Naive thymus-derived CD8-positive, alpha-beta T cell (primary cell): ENCODE measurements at regions not wholly inside any gene's neighbourhood (a gene's known extent, or its start where the extent isn't known, plus 50 kb on each side); places are given as distances from the start of the nearest gene placed in this dataset.
A peak's percentile ranks its signal among the peaks of the same experiment; 100 is the strongest.

Source experiments
- ATAC-seq, 2 donors: fragments of 150-1000 bp; cut with Tn5 transposase in 1 of 2; sonication (Bioruptor Pico), chemical (Tn5 transposase) in 1 of 2; 1 replicate in 1 of 2; 2 replicates in 1 of 2; pipeline ENCODE4 v1.10.0; 2021; ENCODE audit warnings: mild to moderate bottlenecking in 2 of 2, moderate library complexity in 2 of 2
- POLR2A ChIA-PET: fragments of 350-600 bp; sonication (Branson Sonifier 250); formaldehyde crosslinking; loops from one replicate; lab custom pipeline; 2021; ENCODE audit warnings: antibody characterized with exemption; lab: Charles Lee
- DNase-seq, 10 donors: peaks; one replicate each; pipeline versions ENCODE4 v3.0.0 to v3.0.0-alpha.2; 2020 to 2022
- H3K27ac Mint-ChIP-seq, 10 donors: one replicate each; pipeline ENCODE4 v1.8.0; 2020 to 2022; ENCODE audit warnings: mild to moderate bottlenecking in 10 of 10, mixed read lengths in 10 of 10, moderate library complexity in 4 of 10, inconsistent platforms in 1 of 10
- H3K27me3 Mint-ChIP-seq, 5 donors: one replicate each; pipeline ENCODE4 v1.8.0; 2021 to 2022; ENCODE audit warnings: mixed read lengths in 5 of 5
- H3K36me3 Mint-ChIP-seq, 3 donors: one replicate each; pipeline ENCODE4 v1.8.0; 2020 to 2022; ENCODE audit warnings: mixed read lengths in 3 of 3, mild to moderate bottlenecking in 2 of 3, inconsistent platforms in 1 of 3
- H3K4me1 Mint-ChIP-seq, 4 donors: one replicate each; pipeline ENCODE4 v1.8.0; 2021 to 2022; ENCODE audit warnings: mixed read lengths in 4 of 4
- H3K4me3 Mint-ChIP-seq, 10 donors: one replicate each; pipeline ENCODE4 v1.8.0; 2020 to 2022; ENCODE audit warnings: mild to moderate bottlenecking in 10 of 10, mixed read lengths in 10 of 10, moderate library complexity in 6 of 10, inconsistent platforms in 1 of 10
- H3K9me3 Mint-ChIP-seq, 9 donors: one replicate each; pipeline ENCODE4 v1.8.0; 2020 to 2022; ENCODE audit warnings: mixed read lengths in 9 of 9, mild to moderate bottlenecking in 3 of 9, inconsistent platforms in 1 of 9, moderate library complexity in 1 of 9

DNA sequence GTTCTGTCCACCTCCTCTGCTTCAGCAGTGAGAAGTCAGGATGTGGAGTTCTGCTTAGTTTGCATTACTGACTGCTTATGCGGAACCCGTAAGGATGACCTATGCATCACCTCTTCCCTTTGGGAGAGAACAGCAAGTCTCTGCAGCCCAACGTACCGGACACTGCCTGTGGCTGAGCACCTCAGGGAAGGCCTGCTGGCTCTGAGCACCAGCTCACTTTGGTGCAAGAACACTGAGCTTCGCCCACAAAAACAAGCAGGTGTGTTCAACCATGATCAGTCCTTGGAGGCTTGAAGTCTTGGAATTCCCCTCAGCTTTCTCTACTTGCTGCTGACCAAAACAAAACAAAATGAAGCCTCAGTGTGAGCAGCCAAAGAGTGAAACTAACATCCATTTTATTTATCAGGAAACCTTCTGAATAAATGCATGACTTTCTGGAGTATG is 52.7 kb upstream of the NCK2 start:
- no peaks in the 10 kb centered on the region for H3K9me3 Mint-ChIP-seq
- ATAC-seq (no peak), DNase-seq (no peak)
- no peak overlapping the region for H3K4me3 Mint-ChIP-seq
- H3K27me3 Mint-ChIP-seq, result peaks cover 0 to 2% (median 0%) of the 10 kb centered on the region in 5 donors
- H3K27ac Mint-ChIP-seq, result no peak overlapping the region
- POLR2A ChIA-PET, result interaction anchor here (0.7 kb wide), 1 partner anchor 116 kb away, joined by 3 read pairs; no protein-coding TSS in a partner anchor
- H3K4me1 Mint-ChIP-seq, result peaks cover 0 to 9% (median 0%) of the 10 kb centered on the region in 4 donors
- no peaks in the 10 kb centered on the region for H3K36me3 Mint-ChIP-seq

DNA sequence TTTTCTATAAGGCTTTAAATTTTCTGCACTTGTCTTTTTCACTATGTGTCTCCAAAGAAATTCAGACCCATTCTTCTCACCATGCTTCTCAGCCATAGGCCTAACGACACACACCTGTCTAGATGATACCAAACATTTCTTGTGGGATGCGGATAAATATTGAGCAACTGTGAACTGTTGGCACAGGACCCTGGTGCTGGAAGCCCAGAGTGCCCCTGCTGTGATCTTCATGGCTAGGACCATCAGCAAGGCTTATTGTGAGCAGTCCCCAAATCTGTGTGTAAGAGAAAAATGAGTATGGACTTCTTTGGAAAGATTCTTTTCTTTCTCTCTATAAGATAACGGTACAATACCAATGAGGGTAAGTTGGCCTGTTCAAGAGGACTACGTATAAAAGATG is 54.1 kb upstream of the NCK2 start:
- POLR2A ChIA-PET, result no interaction called here
- peaks cover 0 to 2% (median 0%) of the 10 kb centered on the region in 5 donors for H3K27me3 Mint-ChIP-seq
- H3K36me3 Mint-ChIP-seq, result no peaks in the 10 kb centered on the region
- H3K9me3 Mint-ChIP-seq, result no peaks in the 10 kb centered on the region
- H3K4me3 Mint-ChIP-seq, result no peak overlapping the region
- H3K4me1 Mint-ChIP-seq, result peaks cover 0 to 9% (median 0%) of the 10 kb centered on the region in 4 donors
- ATAC-seq (no peak), DNase-seq (no peak)
- H3K27ac Mint-ChIP-seq, result no peak overlapping the region

DNA sequence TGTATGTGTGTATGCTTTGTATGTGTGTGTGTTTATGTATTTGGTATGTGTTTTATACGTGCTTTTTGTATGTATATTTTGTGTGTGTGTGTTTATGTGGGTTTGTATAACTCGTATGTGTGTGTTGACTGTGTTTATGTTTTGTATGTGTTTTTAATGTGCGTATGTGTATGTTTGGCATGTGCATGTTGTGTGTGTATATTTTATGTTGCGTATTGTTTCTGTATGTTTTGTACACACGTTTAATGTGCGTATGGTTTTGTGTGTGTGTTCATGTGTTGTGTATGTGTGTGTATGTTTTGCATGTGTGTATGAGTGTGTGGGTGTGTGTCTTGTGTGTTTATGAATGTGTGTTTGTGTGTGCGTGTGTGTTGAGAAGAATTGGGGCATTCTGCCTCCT is 55.2 kb upstream of the NCK2 start:
- Mint-ChIP-seq H3K27me3 (no peaks in the 10 kb centered on the region), H3K4me3 (no peak overlapping the region), H3K36me3 (no peaks in the 10 kb centered on the region), H3K4me1 (peaks cover 0 to 9% (median 1%) of the 10 kb centered on the region in 4 donors), H3K27ac (peak overlapping the region in 2 of 10 donors; percentile 40 to 48), H3K9me3 (no peaks in the 10 kb centered on the region)
- no peak for DNase-seq
- POLR2A ChIA-PET, result no interaction called here
- no peak for ATAC-seq

DNA sequence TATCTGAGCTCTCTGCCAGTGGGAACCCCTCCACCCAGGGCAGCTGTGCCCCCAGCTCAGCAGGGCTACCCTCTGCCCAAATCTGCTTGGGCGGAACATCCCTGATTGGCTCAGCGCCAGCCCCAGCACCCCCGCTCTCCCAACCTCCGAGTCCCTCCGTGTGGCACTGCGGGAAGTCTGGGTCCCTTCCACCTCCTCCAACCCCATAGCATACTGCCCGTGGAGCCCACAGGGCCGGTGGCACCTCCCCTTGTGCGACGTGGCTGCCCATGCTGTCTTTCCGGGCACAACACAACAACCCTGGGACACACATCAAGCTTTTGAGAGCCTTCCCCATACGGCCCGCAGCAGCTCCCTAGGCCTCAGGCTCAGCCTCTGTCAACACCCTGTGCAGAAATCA is 55.8 kb upstream of the NCK2 start:
- ATAC-seq (no peak), DNase-seq (no peak)
- Mint-ChIP-seq H3K9me3 (no peaks in the 10 kb centered on the region), H3K4me3 (no peak overlapping the region), H3K36me3 (no peaks in the 10 kb centered on the region), H3K27ac (no peak overlapping the region), H3K4me1 (peaks cover 0 to 9% (median 1%) of the 10 kb centered on the region in 4 donors), H3K27me3 (no peaks in the 10 kb centered on the region)
- POLR2A ChIA-PET, result no interaction called here

DNA sequence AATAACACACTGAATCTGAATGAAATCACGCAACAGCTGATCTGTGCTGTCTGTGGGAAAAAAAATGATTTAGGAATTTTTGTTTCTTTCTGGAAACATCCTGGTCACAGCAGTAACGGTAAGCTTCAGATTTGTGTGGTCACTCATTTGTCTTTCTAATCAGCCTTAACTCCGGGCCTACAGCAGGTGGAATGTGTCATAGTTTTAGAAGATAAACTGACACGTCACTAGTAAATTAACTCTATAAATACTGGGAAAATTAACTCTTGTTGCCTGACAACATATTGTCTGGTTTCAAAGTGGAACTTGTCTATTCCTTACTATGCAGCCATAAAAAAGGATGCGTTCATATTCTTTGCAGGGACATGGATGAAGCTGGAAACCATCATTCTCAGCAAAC is 58.1 kb upstream of the NCK2 start:
- H3K27ac Mint-ChIP-seq, result no peak overlapping the region
- no peaks in the 10 kb centered on the region for H3K36me3 Mint-ChIP-seq
- DNase-seq, result no peak
- H3K4me3 Mint-ChIP-seq, result no peak overlapping the region
- ATAC-seq, result no peak
- H3K9me3 Mint-ChIP-seq, result no peaks in the 10 kb centered on the region
- H3K4me1 Mint-ChIP-seq, result peaks cover 6 to 11% (median 6%) of the 10 kb centered on the region in 4 donors
- POLR2A ChIA-PET, result no interaction called here
- H3K27me3 Mint-ChIP-seq, result no peaks in the 10 kb centered on the region

DNA sequence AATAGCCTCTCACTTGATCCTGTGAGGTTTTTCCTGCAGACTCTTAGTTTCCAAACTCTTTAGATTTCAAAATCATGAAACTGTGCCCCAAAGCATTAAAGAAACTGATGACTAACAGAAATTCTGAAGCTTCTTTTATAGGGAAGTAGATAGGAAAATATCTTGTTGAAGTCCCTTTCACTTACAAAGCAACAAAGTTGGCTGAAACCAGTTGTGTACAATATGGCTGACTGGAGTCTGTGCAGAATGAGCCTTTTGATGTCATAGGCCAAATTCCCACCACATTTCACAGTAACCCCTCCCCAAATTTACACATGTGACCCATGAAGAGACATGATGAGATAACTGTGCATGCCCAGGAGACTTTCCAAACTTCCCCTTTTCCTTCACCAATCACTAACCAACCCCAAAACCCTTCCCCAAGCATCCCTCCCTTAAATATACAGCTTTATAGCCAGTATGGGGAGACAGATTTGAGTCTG is 61.7 kb upstream of the NCK2 start:
- Mint-ChIP-seq H3K4me3 (no peak overlapping the region), H3K4me1 (peaks cover 4 to 23% (median 10%) of the 10 kb centered on the region in 4 donors), H3K9me3 (no peaks in the 10 kb centered on the region), H3K27me3 (no peaks in the 10 kb centered on the region), H3K36me3 (no peaks in the 10 kb centered on the region), H3K27ac (no peak overlapping the region)
- POLR2A ChIA-PET, result no interaction called here
- DNase-seq (no peak), ATAC-seq (no peak)

DNA sequence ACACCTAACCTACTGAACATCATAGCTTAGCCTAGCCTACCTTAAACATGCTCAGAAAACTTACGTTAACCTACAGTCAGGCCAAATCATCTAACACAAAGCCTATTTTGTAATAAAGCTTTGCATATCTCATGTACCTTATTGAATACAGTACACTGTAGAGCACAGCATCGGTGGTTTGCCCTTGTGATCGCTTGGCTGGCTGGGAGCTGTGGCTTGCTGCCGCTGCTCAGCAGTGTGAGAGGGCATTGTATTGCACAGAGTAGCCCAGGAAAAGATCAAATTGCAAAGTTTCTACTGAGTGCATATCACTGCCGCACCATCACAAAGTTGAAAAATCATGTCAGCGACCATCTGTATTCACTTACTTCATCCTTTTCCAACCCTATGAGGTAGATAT is 62.3 kb upstream of the NCK2 start:
- no peak for ATAC-seq
- Mint-ChIP-seq H3K4me1 (peaks cover 4 to 23% (median 10%) of the 10 kb centered on the region in 4 donors), H3K9me3 (no peaks in the 10 kb centered on the region), H3K27ac (no peak overlapping the region), H3K36me3 (no peaks in the 10 kb centered on the region), H3K27me3 (no peaks in the 10 kb centered on the region), H3K4me3 (no peak overlapping the region)
- POLR2A ChIA-PET, result no interaction called here
- no peak for DNase-seq

DNA sequence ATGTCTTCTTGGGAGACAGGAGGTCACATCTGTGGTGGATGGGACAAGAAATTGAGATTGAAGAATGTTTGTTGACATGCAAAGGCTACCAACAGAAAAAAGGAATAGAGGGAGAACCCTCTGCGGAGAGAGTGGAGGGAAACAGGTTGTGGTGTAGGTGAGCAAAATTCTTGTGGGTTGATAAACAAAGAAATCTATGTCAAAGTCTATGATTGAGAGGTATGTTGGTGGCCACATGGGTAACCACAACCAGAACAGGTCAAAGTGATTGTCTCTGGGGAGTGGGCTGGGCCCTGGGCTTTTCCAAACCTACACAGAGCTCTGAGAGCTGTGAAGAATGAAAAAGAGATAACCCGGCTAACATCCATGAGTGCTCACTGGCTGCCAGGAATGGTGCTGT is 62.8 kb upstream of the NCK2 start:
- no peaks in the 10 kb centered on the region for H3K27me3 Mint-ChIP-seq
- POLR2A ChIA-PET, result no interaction called here
- H3K4me1 Mint-ChIP-seq, result peaks cover 4 to 23% (median 10%) of the 10 kb centered on the region in 4 donors
- H3K9me3 Mint-ChIP-seq, result no peaks in the 10 kb centered on the region
- H3K36me3 Mint-ChIP-seq, result no peaks in the 10 kb centered on the region
- no peak overlapping the region for H3K27ac Mint-ChIP-seq
- ATAC-seq (no peak), DNase-seq (no peak)
- no peak overlapping the region for H3K4me3 Mint-ChIP-seq

DNA sequence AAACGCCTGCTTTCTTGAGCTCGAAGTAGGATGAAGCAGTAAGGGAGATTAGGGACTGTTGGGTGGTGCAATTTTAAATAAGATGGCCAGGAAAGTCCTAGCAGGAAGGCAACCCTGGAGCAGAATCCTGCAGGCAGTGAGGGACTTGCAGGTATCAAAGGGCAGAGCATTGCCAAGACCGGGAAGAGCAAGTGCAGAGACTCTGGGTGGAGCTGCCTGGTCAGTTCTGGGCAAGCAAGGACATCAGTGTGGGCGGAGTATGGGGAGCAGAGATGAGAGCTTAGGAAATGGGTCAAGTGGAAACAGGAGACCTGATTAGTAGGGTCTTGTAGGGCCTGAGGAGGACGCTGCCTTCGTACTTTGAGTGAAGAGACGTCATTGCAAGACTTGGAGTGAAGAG is 64.4 kb upstream of the NCK2 start:
- no peak for DNase-seq
- no peaks in the 10 kb centered on the region for H3K27me3 Mint-ChIP-seq
- POLR2A ChIA-PET, result no interaction called here
- ATAC-seq, result no peak
- H3K9me3 Mint-ChIP-seq, result no peaks in the 10 kb centered on the region
- H3K4me3 Mint-ChIP-seq, result no peak overlapping the region
- H3K4me1 Mint-ChIP-seq, result peaks cover 4 to 23% (median 10%) of the 10 kb centered on the region in 4 donors
- no peak overlapping the region for H3K27ac Mint-ChIP-seq
- no peaks in the 10 kb centered on the region for H3K36me3 Mint-ChIP-seq

DNA sequence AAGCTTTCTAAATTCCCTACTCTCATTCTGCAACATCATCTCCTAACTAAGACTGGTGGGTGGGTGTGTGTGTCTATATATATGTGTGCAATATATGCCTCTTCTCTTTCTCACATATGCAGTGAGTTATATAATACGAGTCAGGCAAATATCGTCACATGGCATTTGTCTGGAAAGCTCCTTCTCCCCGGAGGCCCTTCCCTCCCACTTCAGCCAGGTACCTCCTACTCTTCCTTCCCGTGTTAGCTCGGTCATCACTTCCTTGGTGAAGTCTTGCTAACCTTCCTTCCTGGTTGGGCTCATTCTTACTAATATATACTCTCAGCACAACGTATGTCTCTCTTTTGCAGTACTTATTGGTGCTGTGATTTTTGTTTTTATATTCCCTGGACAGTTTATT is 66.4 kb upstream of the NCK2 start:
- Mint-ChIP-seq H3K36me3 (no peaks in the 10 kb centered on the region), H3K27me3 (no peaks in the 10 kb centered on the region), H3K4me1 (peaks cover 4 to 23% (median 14%) of the 10 kb centered on the region in 4 donors), H3K4me3 (no peak overlapping the region), H3K27ac (no peak overlapping the region), H3K9me3 (no peaks in the 10 kb centered on the region)
- POLR2A ChIA-PET, result no interaction called here
- DNase-seq (no peak), ATAC-seq (no peak)

DNA sequence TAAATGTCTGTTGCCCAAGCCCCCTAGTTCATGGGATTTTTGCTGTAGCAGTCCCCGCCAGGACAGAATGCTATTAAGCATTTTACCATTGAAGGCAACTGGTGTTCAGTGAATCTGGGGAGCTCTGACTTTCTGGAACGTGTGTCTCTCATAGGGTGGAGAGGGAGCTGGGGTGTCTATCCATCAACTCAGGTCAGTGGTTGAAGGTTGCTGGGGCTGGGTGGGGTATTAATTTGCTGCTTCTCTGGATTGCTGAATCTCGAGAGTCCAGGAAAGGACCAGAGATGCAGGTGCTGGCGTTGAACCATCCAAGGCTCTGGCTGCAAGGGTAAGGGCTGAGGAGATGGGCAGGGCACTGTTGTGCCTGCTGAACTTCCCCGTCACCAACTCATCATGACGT is 66.8 kb upstream of the NCK2 start:
- Mint-ChIP-seq H3K36me3 (no peaks in the 10 kb centered on the region), H3K27me3 (no peaks in the 10 kb centered on the region), H3K9me3 (no peaks in the 10 kb centered on the region), H3K4me1 (peaks cover 4 to 23% (median 14%) of the 10 kb centered on the region in 4 donors), H3K4me3 (no peak overlapping the region), H3K27ac (no peak overlapping the region)
- no peak for ATAC-seq
- POLR2A ChIA-PET, result no interaction called here
- no peak for DNase-seq

DNA sequence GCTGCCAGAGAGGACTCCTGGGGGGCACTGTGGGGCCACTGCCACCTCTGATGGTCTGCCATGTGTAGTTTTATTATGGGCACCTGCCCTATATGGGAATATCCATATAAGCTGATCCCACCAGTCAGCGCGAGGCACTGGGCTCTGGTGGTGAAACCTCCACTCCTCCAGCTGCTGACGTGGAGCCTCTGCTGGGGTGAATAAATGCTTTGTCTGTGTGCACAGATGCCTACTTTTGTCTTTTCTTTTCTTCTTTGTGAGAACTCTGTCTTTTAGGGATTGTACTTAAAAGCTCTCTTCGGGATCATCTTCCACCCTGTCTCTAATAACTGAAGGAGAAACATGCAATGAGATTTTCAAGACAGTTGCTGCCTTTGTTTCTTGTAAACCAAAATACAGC is 68.9 kb upstream of the NCK2 start:
- ATAC-seq (no peak), DNase-seq (no peak)
- no peaks in the 10 kb centered on the region for H3K9me3 Mint-ChIP-seq
- H3K27ac Mint-ChIP-seq, result no peak overlapping the region
- peaks cover 0 to 12% (median 5%) of the 10 kb centered on the region in 4 donors for H3K4me1 Mint-ChIP-seq
- no peaks in the 10 kb centered on the region for H3K36me3 Mint-ChIP-seq
- POLR2A ChIA-PET, result no interaction called here
- no peak overlapping the region for H3K4me3 Mint-ChIP-seq
- no peaks in the 10 kb centered on the region for H3K27me3 Mint-ChIP-seq

DNA sequence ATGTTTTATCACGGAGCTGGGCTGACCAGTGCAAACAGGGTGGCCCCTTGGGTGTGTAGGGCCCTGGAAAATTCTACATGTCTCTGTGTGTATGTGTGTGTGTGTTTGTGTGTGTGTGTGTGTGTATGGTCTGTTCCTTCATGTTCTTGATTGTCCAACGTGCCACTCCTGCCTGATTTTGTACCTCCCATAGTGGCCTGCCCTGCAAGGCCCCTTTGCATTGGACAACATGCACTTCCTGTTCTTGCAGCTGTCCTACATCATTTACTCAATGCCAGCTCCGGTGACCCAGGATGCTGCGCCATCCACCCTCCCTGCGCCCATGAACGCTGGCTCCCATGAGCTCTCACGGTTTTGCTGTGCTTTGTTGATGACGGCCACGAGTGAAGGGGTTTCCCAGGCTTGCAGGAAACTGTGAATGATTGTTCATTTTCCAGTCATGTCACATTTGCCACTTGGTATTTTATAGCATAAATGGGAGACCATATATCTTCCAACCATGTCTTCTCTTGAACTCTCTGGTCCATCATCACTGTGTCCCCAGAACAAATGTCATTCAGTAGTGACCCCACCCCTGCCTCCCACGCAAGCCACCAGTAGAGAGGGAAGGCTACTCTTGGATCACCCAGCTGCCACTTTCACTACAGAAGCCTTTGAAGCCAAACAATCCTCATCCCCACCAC is 69.7 kb upstream of the NCK2 start:
- Mint-ChIP-seq H3K36me3 (no peaks in the 10 kb centered on the region), H3K4me3 (no peak overlapping the region), H3K9me3 (no peaks in the 10 kb centered on the region), H3K4me1 (peaks cover 0 to 7% (median 2%) of the 10 kb centered on the region in 4 donors), H3K27me3 (no peaks in the 10 kb centered on the region), H3K27ac (peak overlapping the region in 3 of 10 donors; percentile 13 to 46 (median 19))
- POLR2A ChIA-PET, result no interaction called here
- DNase-seq, result no peak
- ATAC-seq, result no peak

DNA sequence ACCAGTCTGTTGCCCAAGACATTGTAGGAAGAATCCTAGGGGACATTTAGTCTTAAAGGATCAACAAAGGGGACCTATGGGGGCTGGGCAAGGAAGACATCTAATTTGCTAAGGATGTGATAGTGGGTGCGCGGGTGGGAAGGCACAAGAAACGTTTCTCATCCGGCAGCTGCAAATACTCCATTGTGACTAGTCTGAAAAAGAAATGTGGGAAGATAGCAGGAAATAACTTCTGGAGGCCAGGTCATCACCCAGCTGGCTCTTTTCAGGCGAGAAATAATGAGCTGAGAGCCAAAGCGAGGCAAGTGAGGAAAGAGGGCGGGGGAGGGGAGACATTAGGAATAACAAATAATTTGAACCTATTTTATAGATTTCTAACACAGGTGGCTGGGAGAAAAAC is 70.3 kb upstream of the NCK2 start:
- peaks cover 0 to under 1% (median 0%) of the 10 kb centered on the region in 9 donors for H3K9me3 Mint-ChIP-seq

More for the DNA sequence above, 70.3 kb upstream of the NCK2 start:
- H3K27ac Mint-ChIP-seq, result peak overlapping the region in 1 of 10 donors; percentile 32
- H3K36me3 Mint-ChIP-seq, result no peaks in the 10 kb centered on the region
- H3K27me3 Mint-ChIP-seq, result no peaks in the 10 kb centered on the region
- no peak overlapping the region for H3K4me3 Mint-ChIP-seq
- POLR2A ChIA-PET, result no interaction called here
- H3K4me1 Mint-ChIP-seq, result peaks cover 0 to 7% (median 2%) of the 10 kb centered on the region in 4 donors
- DNase-seq (no peak), ATAC-seq (no peak)
